ES-I3 (cell line): ENCODE measurements at regions not wholly inside any gene's neighbourhood (a gene's known extent, or its start where the extent isn't known, plus 50 kb on each side); places are given as distances from the start of the nearest gene placed in this dataset.

ENCODE experiments used
- H3K36me3 ChIP-seq: 2 replicates; pipeline ENCODE4 v1.6.1; 2013; ENCODE audit warnings: mild to moderate bottlenecking, low read length, control low read depth, moderate library complexity; ENCODE audit not compliant: insufficient read depth
- H3K4me1 ChIP-seq: 2 replicates; pipeline ENCODE4 v1.6.1; 2013; ENCODE audit warnings: mild to moderate bottlenecking, control low read depth, low read length; ENCODE audit not compliant: insufficient read depth
- H3K9ac ChIP-seq: 2 replicates; pipeline ENCODE4 v1.6.1; 2013; ENCODE audit warnings: low read depth, mild to moderate bottlenecking, low read length, moderate library complexity
- H3K9me3 ChIP-seq: 2 replicates; pipeline ENCODE4 v1.6.1; 2013; ENCODE audit warnings: mild to moderate bottlenecking, low read length, moderate library complexity; ENCODE audit not compliant: control insufficient read depth, insufficient read depth

GRCh38 chr5:3195994-3196393, 399.6 kb upstream of the IRX1 start:
- H3K9ac ChIP-seq: no peak overlapping the region
- H3K36me3 ChIP-seq: no peaks in the 10 kb centered on the region
- H3K9me3 ChIP-seq: no peaks in the 10 kb centered on the region
- peaks cover 28% of the 10 kb centered on the region for H3K4me1 ChIP-seq

- Histone ChIP-seq H3K4me1 (peaks cover 28% of the 10 kb centered on the region), H3K9ac (no peak overlapping the region), H3K36me3 (no peaks in the 10 kb centered on the region), H3K9me3 (no peaks in the 10 kb centered on the region)
Observed at GRCh38 chr5:3194684-3195083, 400.9 kb upstream of the IRX1 start.

GRCh38 chr5:3194271-3194670, 401.4 kb upstream of the IRX1 start:
- H3K36me3 ChIP-seq: no peaks in the 10 kb centered on the region
- H3K9me3 ChIP-seq: no peaks in the 10 kb centered on the region
- peaks cover 28% of the 10 kb centered on the region for H3K4me1 ChIP-seq
- no peak overlapping the region for H3K9ac ChIP-seq

- H3K9me3 ChIP-seq: no peaks in the 10 kb centered on the region
- no peaks in the 10 kb centered on the region for H3K36me3 ChIP-seq
- no peak overlapping the region for H3K9ac ChIP-seq
- H3K4me1 ChIP-seq: peaks cover 22% of the 10 kb centered on the region
Observed at GRCh38 chr5:3191585-3191984, 404.0 kb upstream of the IRX1 start.

- Histone ChIP-seq H3K9me3 (no peaks in the 10 kb centered on the region), H3K4me1 (peaks cover 16% of the 10 kb centered on the region; the same call in 1 of the 2 replicates), H3K9ac (no peak overlapping the region), H3K36me3 (no peaks in the 10 kb centered on the region)
Observed at GRCh38 chr5:3190930-3191329, 404.7 kb upstream of the IRX1 start.

GRCh38 chr5:3190433-3190832, 405.2 kb upstream of the IRX1 start:
- Histone ChIP-seq H3K9me3 (no peaks in the 10 kb centered on the region), H3K36me3 (no peaks in the 10 kb centered on the region), H3K9ac (no peak overlapping the region), H3K4me1 (peaks cover 11% of the 10 kb centered on the region; the same call in 1 of the 2 replicates)

- no peak overlapping the region for H3K9ac ChIP-seq
- no peaks in the 10 kb centered on the region for H3K9me3 ChIP-seq
Observed at GRCh38 chr5:3187771-3188425, 407.7 kb upstream of the IRX1 start.

GRCh38 chr5:3186736-3187405, 408.8 kb upstream of the IRX1 start:
- Histone ChIP-seq H3K9me3 (no peaks in the 10 kb centered on the region), H3K36me3 (no peaks in the 10 kb centered on the region), H3K4me1 (no peaks in the 10 kb centered on the region)

More at GRCh38 chr5:3187771-3188425, 407.7 kb upstream of the IRX1 start:
- Histone ChIP-seq H3K36me3 (no peaks in the 10 kb centered on the region), H3K4me1 (no peaks in the 10 kb centered on the region)

GRCh38 chr5:3186156-3186555, 409.5 kb upstream of the IRX1 start:
- H3K9ac ChIP-seq: no peak overlapping the region
- no peaks in the 10 kb centered on the region for H3K9me3 ChIP-seq

More at GRCh38 chr5:3186736-3187405, 408.8 kb upstream of the IRX1 start:
- no peak overlapping the region for H3K9ac ChIP-seq

GRCh38 chr5:3185488-3185887, 410.1 kb upstream of the IRX1 start:
- Histone ChIP-seq H3K9ac (no peak overlapping the region), H3K9me3 (no peaks in the 10 kb centered on the region), H3K4me1 (no peaks in the 10 kb centered on the region), H3K36me3 (no peaks in the 10 kb centered on the region)

More at GRCh38 chr5:3186156-3186555, 409.5 kb upstream of the IRX1 start:
- Histone ChIP-seq H3K4me1 (no peaks in the 10 kb centered on the region), H3K36me3 (no peaks in the 10 kb centered on the region)

GRCh38 chr5:3182133-3182876, 413.3 kb upstream of the IRX1 start:
- no peaks in the 10 kb centered on the region for H3K36me3 ChIP-seq
- no peak overlapping the region for H3K9ac ChIP-seq
- no peaks in the 10 kb centered on the region for H3K9me3 ChIP-seq
- H3K4me1 ChIP-seq: no peaks in the 10 kb centered on the region

- H3K9me3 ChIP-seq: no peaks in the 10 kb centered on the region
Observed at GRCh38 chr5:3181671-3182070, 414.0 kb upstream of the IRX1 start.

GRCh38 chr5:3180636-3181035, 415.0 kb upstream of the IRX1 start:
- Histone ChIP-seq H3K9me3 (no peaks in the 10 kb centered on the region), H3K4me1 (no peaks in the 10 kb centered on the region), H3K9ac (no peak overlapping the region), H3K36me3 (no peaks in the 10 kb centered on the region)

More at GRCh38 chr5:3181671-3182070, 414.0 kb upstream of the IRX1 start:
- H3K4me1 ChIP-seq: no peaks in the 10 kb centered on the region
- no peak overlapping the region for H3K9ac ChIP-seq
- no peaks in the 10 kb centered on the region for H3K36me3 ChIP-seq

- no peak overlapping the region for H3K9ac ChIP-seq
- no peaks in the 10 kb centered on the region for H3K9me3 ChIP-seq
- H3K4me1 ChIP-seq: no peaks in the 10 kb centered on the region
- no peaks in the 10 kb centered on the region for H3K36me3 ChIP-seq
Observed at GRCh38 chr5:3179220-3179619, 416.4 kb upstream of the IRX1 start.

- H3K9ac ChIP-seq: no peak overlapping the region
- H3K4me1 ChIP-seq: no peaks in the 10 kb centered on the region
- H3K36me3 ChIP-seq: no peaks in the 10 kb centered on the region
- no peaks in the 10 kb centered on the region for H3K9me3 ChIP-seq
Observed at GRCh38 chr5:3177338-3177737, 418.3 kb upstream of the IRX1 start.
